NCI-H1694 (cell line): ENCODE measurements at regions not wholly inside any gene's neighbourhood (a gene's known extent, or its start where the extent isn't known, plus 50 kb on each side); places are given as distances from the start of the nearest gene placed in this dataset.

Source experiments
- DNase-seq: peaks from one replicate; lab custom pipeline; 2025; lab: John Stamatoyannopoulos, UW

GRCh38 chr12:46131732-46132469 lies 136.9 kb downstream of the SLC38A1 start:
- no peak for DNase-seq

GRCh38 chr12:46127656-46128055 lies 137.3 kb upstream of the SCAF11 start:
- no peak for DNase-seq

- DNase-seq, result no peak
These were observed 135.8 kb upstream of the SCAF11 start for GRCh38 chr12:46126050-46126727.

GRCh38 chr12:46124848-46125619 lies 134.7 kb upstream of the SCAF11 start:
- DNase-seq, result no peak

GRCh38 chr12:46124132-46124847 lies 133.9 kb upstream of the SCAF11 start:
- DNase-seq, result no peak

DNA sequence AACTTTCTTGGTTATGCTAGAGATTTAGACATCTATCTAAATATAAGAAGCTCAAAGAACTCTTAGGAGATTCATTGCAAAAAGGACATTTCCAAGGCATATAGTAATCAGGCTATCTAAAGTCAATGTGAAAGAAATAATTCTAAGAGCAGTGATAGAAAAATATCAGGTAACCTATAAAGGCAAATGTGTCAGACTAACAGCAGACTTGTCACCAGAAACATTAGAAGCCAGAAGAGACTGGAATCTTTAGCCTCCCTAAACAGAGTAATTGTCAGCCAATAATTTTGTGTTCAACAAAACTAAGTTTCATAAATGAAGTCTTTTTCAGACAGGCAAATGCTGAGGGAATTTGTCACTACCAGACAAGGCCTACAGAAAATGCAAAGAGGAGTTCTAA lies 122.0 kb upstream of the SCAF11 start:
- no peak for DNase-seq

GRCh38 chr12:46111715-46112114 lies 121.3 kb upstream of the SCAF11 start:
- no peak for DNase-seq

DNA sequence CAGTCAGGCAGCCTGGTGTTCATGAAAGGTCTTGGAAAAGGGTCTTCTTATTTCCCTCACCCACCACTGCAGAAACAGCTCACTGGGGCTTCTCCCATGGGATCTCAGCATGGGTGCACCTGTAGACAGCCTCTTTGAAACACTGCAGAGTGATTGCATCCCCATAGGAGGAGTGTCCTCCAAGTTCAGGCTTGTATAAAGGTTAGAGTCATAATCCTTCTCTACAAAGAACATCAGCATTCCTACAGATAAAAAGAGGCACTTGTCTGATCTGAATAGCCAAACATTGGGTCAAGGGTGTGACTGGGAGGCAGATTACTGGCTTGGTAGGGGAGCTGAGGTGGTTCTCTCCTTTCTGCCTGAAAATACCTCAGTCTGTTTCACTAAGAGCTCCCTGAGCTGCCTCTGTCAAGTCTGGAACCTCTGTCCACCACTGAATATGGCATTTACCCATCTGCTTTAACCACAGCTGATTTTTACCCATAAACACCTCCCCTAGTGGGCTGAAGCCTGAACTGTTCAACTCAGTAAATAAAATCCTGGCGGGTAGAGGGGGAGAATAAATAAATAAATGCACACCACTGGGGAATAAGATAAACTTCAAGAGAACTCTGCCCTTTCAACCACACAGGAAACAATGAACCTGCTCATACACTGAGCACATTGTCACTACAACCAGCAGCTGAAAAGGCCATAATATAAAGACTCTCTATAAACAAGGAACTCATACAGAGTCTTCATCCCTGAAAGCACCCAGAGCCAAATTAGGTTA lies 120.7 kb upstream of the SCAF11 start:
- DNase-seq, result no peak

DNA sequence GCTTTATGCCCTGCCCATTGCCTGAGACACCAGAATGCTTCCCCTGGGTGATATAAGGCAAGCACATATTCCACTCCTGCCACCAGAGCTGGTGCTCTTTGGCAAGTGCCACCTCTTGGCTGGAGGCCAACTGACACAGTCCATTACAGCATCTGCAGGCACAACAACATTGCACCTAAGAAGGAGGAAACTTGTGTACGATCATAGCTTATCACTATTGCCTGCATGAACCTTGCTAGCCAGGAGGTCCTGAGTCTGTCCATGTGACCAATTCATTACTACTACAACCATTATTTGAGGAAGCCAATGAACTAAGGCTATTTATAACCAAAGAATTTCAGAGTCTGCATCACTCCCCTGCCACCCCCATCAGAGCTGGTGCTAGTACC lies 119.8 kb upstream of the SCAF11 start:
- no peak for DNase-seq

DNA sequence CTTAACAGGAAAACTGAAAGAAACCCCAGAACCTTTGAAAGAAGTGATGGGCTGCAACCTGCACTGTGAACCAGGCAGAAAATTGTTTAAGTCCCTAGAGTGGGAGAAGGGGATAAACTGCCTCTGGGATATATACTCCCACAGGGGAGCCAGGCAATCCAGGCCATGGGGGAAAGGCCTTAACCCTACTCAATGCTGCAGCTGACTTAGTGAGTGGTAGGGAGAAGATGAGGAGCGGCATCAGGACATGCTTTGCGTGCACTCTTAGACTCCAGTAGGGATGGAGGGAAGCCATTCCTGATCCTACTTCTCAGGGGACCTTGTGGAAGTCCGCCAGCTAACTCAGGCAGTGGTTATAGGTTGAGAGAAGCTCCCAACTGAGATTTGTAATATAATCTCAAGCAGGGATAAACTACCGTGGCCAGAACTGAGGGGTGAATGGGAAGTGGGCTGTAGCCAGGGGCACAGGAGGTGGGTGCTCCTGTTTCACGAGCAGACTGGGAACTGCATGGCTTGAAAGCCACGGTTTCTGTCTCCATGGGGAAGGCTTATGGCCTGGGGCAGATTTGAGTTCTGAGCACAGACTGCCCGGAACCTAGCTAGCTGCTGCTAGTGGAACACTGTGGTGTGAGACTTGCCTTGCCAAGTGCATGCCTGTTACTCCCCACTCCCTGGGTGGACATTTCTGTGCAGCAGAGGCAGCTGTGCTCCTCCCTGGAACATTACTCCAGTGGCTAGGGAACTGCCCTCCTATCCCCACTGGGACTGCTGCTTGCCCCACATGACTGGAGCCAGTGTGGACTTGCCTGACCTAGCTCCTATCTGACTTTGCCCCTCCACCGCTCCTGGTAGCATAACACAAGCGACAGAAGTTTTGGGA lies 119.2 kb upstream of the SCAF11 start:
- no peak for DNase-seq

DNA sequence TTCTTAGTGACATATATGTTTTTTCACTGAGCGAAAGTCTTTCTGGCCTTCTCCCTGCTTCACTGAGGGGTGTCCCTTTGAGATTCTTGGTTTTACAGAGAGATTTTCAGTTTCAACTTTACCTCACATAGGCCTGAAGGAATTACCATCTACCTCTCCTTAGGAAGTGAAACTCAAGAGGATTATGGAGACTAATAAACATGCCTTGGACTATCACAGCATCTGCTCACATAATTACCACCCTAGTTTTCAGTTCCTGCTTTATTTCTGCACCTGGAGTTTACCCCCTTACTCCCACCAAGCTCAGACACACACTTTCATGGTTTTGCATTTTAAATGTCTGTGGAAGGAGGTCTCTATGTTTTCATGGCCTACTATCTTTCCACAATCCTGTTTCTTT lies 118.3 kb upstream of the SCAF11 start:
- no peak for DNase-seq

DNA sequence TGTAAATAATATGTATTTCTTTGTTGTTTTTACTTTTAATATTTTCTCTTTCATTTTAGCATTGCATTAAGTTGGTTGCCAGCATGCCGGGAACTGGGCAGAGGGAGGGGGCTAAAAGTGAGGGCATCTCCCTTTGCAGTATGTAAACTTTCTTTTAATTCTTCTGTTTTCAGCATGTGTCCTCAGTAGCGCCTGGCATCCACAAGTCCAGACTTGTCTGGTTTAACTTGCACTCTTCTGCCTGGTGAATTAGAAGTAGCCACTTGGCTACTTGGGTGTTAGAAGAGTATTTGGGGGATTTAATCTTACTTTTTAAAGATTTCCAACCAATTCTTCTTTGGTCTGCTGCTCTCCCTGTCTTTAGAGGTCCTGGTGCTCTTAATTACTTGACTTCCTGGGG lies 117.2 kb upstream of the SCAF11 start:
- DNase-seq, result no peak

- DNase-seq, result no peak
These were observed 115.4 kb upstream of the SCAF11 start for GRCh38 chr12:46105735-46106134.

GRCh38 chr12:46103559-46104383 lies 113.4 kb upstream of the SCAF11 start:
- DNase-seq, result no peak

GRCh38 chr12:46101485-46101869 lies 111.1 kb upstream of the SCAF11 start:
- no peak for DNase-seq

DNA sequence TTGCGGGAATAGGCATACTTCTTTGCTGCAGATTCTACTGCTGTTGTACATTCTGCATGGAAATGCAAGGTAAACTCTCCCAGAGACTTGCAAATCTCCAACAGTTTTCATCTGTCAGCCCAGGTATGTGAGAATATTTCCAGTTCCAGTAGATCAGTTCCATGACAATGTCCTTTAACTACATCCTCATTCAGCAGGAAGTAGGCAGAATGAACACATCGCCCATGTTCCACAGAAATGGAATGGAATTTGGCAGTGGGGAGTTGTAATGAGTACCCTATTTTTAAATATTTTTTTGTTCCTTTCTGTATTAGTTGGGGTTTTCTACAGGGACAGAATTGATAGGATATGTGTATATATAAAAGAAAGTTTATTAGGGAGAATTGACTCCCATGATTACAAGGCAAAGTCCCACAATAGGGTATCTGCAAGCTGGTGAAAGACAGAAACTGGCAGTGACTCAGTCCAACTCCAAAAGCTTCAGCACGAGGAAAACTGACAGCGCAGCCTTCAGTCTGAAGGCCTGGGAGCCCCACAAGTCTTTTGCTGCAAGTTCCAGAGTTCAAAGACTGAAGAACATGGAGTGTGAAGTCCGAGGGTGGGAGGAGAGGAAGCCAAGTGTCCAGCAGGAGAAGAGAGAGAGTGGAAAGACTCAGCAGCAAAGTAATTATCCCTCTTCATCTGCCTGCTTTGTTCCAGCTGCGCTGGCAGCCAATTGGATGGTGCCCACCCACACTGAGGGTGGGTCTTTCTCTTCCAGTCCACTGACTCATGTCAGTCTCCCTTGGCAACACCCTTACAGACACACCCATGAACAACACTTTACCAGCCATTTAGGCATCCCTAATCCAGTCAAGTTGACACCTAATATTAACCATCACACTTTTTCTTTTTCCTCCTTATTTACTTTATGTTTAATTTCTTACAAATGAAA lies 110.4 kb upstream of the SCAF11 start:
- DNase-seq, result no peak

DNA sequence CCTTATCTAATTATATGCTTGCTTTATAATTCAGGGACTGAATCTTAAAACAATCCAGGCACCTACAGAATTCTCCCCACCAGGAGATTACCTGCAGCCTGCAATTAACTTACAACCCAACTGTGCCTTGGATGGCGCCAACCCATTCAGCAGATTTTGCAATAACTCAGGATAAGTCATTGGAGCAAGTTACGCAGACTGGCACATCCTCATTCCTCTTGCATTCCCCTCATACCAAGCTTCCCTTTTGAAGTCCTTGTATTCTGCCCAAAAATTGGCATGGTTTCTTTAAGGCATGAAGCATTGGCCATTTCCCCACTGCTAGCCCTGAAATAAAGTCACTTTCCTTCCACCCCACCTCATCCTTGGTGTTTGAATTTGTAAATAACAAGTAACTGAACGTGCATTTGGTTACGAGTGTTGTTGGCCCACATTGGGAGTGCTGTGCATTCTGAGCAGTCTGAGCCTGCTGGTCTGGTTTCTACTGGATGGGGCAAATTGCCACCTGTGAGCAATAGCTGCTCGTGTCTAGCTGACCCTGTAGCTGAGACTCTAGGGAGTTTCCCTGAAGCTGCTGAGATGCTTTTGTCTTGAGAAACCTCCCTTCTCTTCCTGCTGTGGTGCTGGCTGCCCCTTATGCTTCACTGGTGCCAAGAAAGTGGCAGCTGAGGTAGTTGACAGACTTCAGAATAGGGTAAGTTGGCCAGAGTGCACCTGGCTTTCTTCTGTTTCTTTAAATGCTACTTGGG lies 99.2 kb upstream of the SCAF11 start:
- no peak for DNase-seq

DNA sequence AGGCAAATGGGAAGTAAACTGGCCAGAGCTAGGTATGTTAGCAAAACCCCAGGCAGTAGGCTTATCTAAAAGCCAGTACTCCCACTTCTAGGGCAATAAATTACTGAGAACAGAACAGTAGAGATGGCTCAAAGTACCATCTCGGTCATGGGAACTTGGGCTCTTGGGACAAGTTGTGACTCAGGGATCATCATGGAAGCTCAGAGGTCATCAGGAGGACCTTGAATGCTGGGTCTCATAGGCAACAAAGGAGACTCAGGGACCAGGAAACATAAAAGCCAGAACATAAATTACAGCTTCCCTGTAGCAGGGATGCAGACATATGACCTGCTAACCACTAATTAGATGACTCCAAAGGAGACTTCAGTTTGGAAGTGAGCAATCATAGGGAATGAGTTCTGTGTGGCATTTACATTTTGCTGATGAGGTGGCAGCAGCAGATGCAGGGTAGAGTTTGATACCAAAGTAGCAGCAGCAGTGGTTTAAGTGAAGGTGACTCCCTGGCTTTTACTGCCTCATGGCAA lies 97.6 kb upstream of the SCAF11 start:
- DNase-seq, result no peak
